Hepatocyte (in vitro differentiated cells): ENCODE measurements at regions not wholly inside any gene's neighbourhood (a gene's known extent, or its start where the extent isn't known, plus 50 kb on each side); places are given as distances from the start of the nearest gene placed in this dataset.
A peak's percentile ranks its signal among the peaks of the same experiment; 100 is the strongest.
"Not testable (repeated sequence)": the region's sequence is repeated elsewhere in the genome, so short reads cannot be mapped to it uniquely, and the experiment has no call there.

ENCODE experiments used
- DNase-seq: peaks from one replicate; pipeline ENCODE4 v3.0.0-alpha.2; 2016; ENCODE audit warnings: low spot score
- H2AFZ ChIP-seq: fragments of 200-600 bp; sonication (generic); 2 replicates; pipeline ENCODE4 v1.6.0; 2016; ENCODE audit warnings: antibody characterized with exemption, mild to moderate bottlenecking
- H3K27ac ChIP-seq: fragments of 200-600 bp; sonication (generic); 2 replicates; pipeline ENCODE4 v1.5.1; 2016; ENCODE audit warnings: mild to moderate bottlenecking
- H3K27me3 ChIP-seq: fragments of 200-600 bp; sonication (generic); 2 replicates; pipeline ENCODE4 v1.6.1; 2016
- H3K36me3 ChIP-seq: fragments of 200-600 bp; sonication (generic); replicated peaks from 2 replicates; pipeline ENCODE4 v1.5.1; 2016; ENCODE audit warnings: low read depth; ENCODE audit not compliant: insufficient read depth
- H3K4me1 ChIP-seq: fragments of 200-600 bp; sonication (generic); 2 replicates; pipeline ENCODE4 v1.5.1; 2016; ENCODE audit warnings: mild to moderate bottlenecking, moderate library complexity; ENCODE audit not compliant: insufficient read depth
- H3K4me2 ChIP-seq: fragments of 200-600 bp; sonication (generic); 2 replicates; pipeline ENCODE4 v1.6.0; 2016
- H3K4me3 ChIP-seq: fragments of 200-600 bp; sonication (generic); 2 replicates; pipeline ENCODE4 v1.5.1; 2016; ENCODE audit warnings: mild to moderate bottlenecking
- H3K79me2 ChIP-seq: fragments of 200-600 bp; sonication (generic); 2 replicates; pipeline ENCODE4 v1.6.0; 2017; ENCODE audit warnings: mild to moderate bottlenecking
- H3K9me2 ChIP-seq: fragments of 200-600 bp; sonication (generic); replicated peaks from 2 replicates; pipeline ENCODE4 v1.6.0; 2017; ENCODE audit warnings: mild to moderate bottlenecking; ENCODE audit not compliant: insufficient read depth
- H3K9me3 ChIP-seq: fragments of 200-600 bp; sonication (generic); 2 replicates; pipeline ENCODE4 v1.5.1; 2016; ENCODE audit warnings: low read depth, mild to moderate bottlenecking
- H4K20me1 ChIP-seq: fragments of 200-600 bp; sonication (generic); 2 replicates; pipeline ENCODE4 v1.6.0; 2016; ENCODE audit warnings: mild to moderate bottlenecking; ENCODE audit not compliant: insufficient read depth, poor library complexity, severe bottlenecking
- EZH2 ChIP-seq: fragments of 200-600 bp; sonication (generic); IDR thresholded peaks from 2 replicates; pipeline ENCODE4 v1.6.1; 2016; ENCODE audit warnings: antibody characterized with exemption, mild to moderate bottlenecking, borderline replicate concordance
- EZH2phosphoT487 ChIP-seq: fragments of 200-600 bp; sonication (generic); IDR thresholded peaks from one replicate; pipeline ENCODE4 v1.6.1; 2018; ENCODE audit warnings: antibody characterized with exemption, mild to moderate bottlenecking, low read depth, moderate library complexity; ENCODE audit not compliant: unreplicated experiment, severe bottlenecking
- WGBS: methylation state at CpG from one replicate; pipeline ENCODE4 v1.1.6; 2016; ENCODE audit warnings: low lambda C conversion rate; ENCODE audit errors: missing lambda C conversion rate; 5-methylcytosine and 5-hydroxymethylcytosine counted together
- TF ChIP-seq, protein P1 (sequence below): fragments of 200-600 bp; sonication (generic); IDR thresholded peaks from 2 replicates; pipeline ENCODE4 v1.5.1; 2016; ENCODE audit warnings: antibody characterized with exemption, mild to moderate bottlenecking; ENCODE audit not compliant: poor library complexity

DNA sequence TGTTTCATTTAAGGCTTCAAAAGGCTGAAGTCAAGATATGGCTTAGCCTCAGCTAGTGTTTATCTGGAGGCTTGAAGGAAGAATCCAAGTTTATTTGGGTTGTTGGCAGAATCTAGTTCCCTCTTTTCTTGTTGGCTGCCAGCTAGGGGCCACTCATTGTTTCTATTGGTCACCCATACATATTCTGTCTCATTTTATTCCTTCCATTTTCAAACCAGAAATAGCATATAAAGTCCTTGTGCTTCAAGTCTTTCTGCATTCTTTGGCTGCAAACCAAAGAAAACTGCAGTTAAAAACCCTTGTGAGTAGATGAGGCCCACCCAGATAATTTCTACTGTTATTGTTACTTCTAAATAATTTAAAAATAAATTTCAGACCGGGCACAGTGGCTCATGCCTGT, 301.7 kb downstream of the OXSM start:
- Histone ChIP-seq H3K36me3 (no peaks in the 10 kb centered on the region), H3K27ac (peak overlapping the region; percentile 17), H3K9me3 (no peaks in the 10 kb centered on the region), H3K4me3 (no peak overlapping the region), H3K9me2 (no peaks in the 10 kb centered on the region), H3K4me2 (no peak overlapping the region), H3K27me3 (no peaks in the 10 kb centered on the region), H3K4me1 (peaks cover 5% of the 10 kb centered on the region), H3K79me2 (no peaks in the 10 kb centered on the region), H2AFZ (no peak overlapping the region), H4K20me1 (no peaks in the 10 kb centered on the region)
- TF ChIP-seq EZH2phosphoT487, result no peak
- no peak for TF ChIP-seq EZH2
- TF ChIP-seq, protein P1, sequence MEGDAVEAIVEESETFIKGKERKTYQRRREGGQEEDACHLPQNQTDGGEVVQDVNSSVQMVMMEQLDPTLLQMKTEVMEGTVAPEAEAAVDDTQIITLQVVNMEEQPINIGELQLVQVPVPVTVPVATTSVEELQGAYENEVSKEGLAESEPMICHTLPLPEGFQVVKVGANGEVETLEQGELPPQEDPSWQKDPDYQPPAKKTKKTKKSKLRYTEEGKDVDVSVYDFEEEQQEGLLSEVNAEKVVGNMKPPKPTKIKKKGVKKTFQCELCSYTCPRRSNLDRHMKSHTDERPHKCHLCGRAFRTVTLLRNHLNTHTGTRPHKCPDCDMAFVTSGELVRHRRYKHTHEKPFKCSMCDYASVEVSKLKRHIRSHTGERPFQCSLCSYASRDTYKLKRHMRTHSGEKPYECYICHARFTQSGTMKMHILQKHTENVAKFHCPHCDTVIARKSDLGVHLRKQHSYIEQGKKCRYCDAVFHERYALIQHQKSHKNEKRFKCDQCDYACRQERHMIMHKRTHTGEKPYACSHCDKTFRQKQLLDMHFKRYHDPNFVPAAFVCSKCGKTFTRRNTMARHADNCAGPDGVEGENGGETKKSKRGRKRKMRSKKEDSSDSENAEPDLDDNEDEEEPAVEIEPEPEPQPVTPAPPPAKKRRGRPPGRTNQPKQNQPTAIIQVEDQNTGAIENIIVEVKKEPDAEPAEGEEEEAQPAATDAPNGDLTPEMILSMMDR, result no peak
- no peak for DNase-seq
- 32% methylated on average over 1 of the region's 1 CpG for WGBS

DNA sequence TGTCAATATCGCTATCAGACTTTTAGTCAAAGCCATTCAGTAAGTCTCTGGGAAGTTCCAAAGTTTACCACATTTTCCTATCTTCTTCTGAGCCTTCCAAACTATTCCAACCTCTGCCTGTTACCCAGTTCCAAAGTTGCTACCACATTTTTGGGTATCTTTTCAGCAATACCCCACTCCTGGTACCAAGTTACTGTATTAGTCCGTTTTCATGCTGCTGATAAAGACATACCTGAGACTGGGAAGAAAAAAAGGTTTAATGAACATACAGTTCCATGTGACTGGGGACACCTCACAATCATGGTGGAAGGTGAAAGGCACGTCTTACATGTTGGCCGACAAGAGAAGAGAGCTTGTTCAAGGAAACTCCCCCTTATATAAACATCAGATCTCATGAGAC, 307.2 kb downstream of the OXSM start:
- 94% methylated on average over 4 of the region's 4 CpGs for WGBS
- not testable (repeated sequence) for H3K9me2 ChIP-seq, H3K27me3 ChIP-seq

DNA sequence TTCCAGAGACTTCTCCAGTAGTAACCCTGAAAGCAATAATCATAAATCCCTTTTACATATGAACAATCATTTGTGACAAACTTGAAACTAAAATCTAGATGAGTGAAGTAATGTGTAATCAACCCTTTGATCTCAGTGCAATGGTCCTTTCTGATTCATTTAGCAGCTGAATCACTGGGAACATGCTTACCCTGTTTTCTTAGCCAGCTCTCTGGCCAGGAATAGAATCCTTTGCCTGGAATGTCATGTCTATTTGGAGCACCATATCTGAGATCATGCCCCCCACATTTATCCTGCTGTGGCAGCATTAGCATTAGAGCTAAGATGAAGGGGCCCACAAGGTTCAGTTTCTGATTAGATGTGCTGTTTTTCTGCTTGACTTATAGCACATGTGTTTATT, 309.8 kb downstream of the OXSM start:
- Histone ChIP-seq H2AFZ (no peak overlapping the region), H3K9me3 (no peaks in the 10 kb centered on the region), H3K36me3 (no peaks in the 10 kb centered on the region), H4K20me1 (no peaks in the 10 kb centered on the region), H3K9me2 (no peaks in the 10 kb centered on the region), H3K4me1 (peaks cover 3% of the 10 kb centered on the region), H3K4me3 (no peak overlapping the region), H3K27ac (no peak overlapping the region), H3K27me3 (no peaks in the 10 kb centered on the region), H3K79me2 (no peaks in the 10 kb centered on the region), H3K4me2 (no peak overlapping the region)
- no peak for TF ChIP-seq EZH2
- no peak for TF ChIP-seq EZH2phosphoT487
- TF ChIP-seq, protein P1, result no peak
- peak; percentile 5 for DNase-seq

More for the DNA sequence above, 307.2 kb downstream of the OXSM start:
- H4K20me1 ChIP-seq, H3K4me2 ChIP-seq, H3K79me2 ChIP-seq, H3K36me3 ChIP-seq, DNase-seq, H2AFZ ChIP-seq, H3K27ac ChIP-seq, H3K4me1 ChIP-seq, H3K9me3 ChIP-seq, H3K4me3 ChIP-seq: not testable (repeated sequence)

DNA sequence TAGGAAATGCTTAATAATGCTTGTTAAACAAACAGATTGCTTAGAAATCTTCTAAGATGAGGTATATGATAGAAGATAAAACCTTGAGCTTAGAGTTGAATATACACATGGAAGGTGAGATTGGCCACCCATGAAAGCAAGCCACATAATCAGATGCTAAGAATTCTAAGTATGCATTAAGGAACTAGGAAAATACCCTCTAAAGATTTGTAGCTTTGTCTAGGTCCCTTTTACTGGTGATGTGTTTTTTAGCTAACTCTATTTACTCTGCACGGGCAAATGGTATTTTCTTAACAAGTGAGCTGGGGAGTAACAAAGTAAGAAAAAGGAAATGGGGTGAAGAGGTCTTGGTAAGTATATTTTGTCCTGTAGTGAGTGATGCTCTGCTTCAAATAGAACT, 310.3 kb downstream of the OXSM start:
- Histone ChIP-seq H3K27ac (no peak overlapping the region), H3K36me3 (no peaks in the 10 kb centered on the region), H3K4me2 (no peak overlapping the region), H3K79me2 (no peaks in the 10 kb centered on the region), H3K9me2 (no peaks in the 10 kb centered on the region), H4K20me1 (no peaks in the 10 kb centered on the region), H3K4me3 (no peak overlapping the region), H3K9me3 (no peaks in the 10 kb centered on the region), H2AFZ (no peak overlapping the region), H3K4me1 (peaks cover 7% of the 10 kb centered on the region), H3K27me3 (no peaks in the 10 kb centered on the region)
- no peak for DNase-seq
- WGBS, result 68% methylated on average over 1 of the region's 1 CpG
- no peak for TF ChIP-seq EZH2phosphoT487
- TF ChIP-seq, protein P1, result no peak
- TF ChIP-seq EZH2, result no peak
